ENCODE measurements at regions not wholly inside any gene's neighbourhood (a gene's known extent, or its start where the extent isn't known, plus 50 kb on each side); places are given as distances from the start of the nearest gene placed in this dataset.

GRCh38 chr1:213779228-213779627 is 208.5 kb upstream of the PROX1 start:
- TF ChIP-seq ELF4 (IDR thresholded peaks at IDR 0.05) (no peak), SUZ12 (IDR thresholded peaks at IDR 0.05) (no peak), FOXM1 (IDR thresholded peaks at IDR 0.05; ENCODE audit: borderline replicate concordance) (no peak), SP1 (IDR thresholded peaks at IDR 0.05) (no peak), BHLHE40 (IDR thresholded peaks at IDR 0.05; ENCODE audit: borderline replicate concordance) (no peak), TARDBP (IDR thresholded peaks at IDR 0.05) (no peak), ARNT (IDR thresholded peaks at IDR 0.05) (no peak), ZNF384 (IDR thresholded peaks at IDR 0.05) (no peak), CTBP1 (IDR thresholded peaks at IDR 0.05; ENCODE audit: borderline replicate concordance) (no peak), L3MBTL2 (conservative IDR thresholded peaks at IDR 0.05) (no peak), FOXK2 (IDR thresholded peaks at IDR 0.05) (no peak), HDGF (IDR thresholded peaks at IDR 0.05; ENCODE audit: borderline replicate concordance) (no peak), FOXA1 (IDR thresholded peaks at IDR 0.05) (no peak)
- TF ChIP-seq, protein P1, sequence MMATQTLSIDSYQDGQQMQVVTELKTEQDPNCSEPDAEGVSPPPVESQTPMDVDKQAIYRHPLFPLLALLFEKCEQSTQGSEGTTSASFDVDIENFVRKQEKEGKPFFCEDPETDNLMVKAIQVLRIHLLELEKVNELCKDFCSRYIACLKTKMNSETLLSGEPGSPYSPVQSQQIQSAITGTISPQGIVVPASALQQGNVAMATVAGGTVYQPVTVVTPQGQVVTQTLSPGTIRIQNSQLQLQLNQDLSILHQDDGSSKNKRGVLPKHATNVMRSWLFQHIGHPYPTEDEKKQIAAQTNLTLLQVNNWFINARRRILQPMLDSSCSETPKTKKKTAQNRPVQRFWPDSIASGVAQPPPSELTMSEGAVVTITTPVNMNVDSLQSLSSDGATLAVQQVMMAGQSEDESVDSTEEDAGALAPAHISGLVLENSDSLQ (IDR thresholded peaks at IDR 0.05), result no peak
